ENCODE measurements at regions not wholly inside any gene's neighbourhood (a gene's known extent, or its start where the extent isn't known, plus 50 kb on each side); places are given as distances from the start of the nearest gene placed in this dataset.

DNA sequence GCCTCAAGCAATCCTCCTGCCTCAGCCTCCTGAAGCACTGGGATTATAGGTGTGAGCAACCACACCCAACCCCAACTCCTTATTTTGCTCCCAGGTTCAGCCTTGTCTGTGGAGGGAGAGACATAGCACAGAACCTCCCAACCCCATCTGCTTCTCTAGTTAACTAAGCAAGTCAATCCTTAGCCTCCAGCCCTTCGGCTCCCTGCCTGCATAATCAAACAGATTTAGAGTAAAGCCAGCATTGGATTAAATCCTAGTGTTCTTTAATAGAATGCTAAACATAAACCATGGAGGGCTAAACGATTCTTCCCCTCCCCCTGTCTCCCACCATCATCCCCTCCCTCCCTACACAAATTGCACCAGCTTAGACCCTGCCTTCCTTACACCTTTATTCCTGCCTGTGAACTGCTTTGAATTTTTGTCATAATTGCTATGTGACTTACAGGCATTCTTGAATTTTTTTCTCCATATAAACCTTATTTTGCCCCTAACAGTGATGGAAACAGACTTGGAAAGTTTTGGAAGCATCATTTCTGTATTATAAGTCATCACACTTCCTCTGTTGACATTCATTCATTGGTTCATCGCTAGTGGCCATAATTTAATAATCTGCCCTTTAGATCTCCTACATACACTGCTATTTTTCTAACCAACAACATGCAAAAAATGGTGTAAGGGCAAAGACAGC is 72.6 kb upstream of the TOMM7 start:
- intact Hi-C loops (cut with DNase I; ENCODE audit: low total_unique reads), result no loop called here
- Histone ChIP-seq H3K27me3 (no peaks in the 10 kb centered on the region), H3K4me3 (no peak overlapping the region), H3K9me3 (no peaks in the 10 kb centered on the region), H3K4me1 (no peaks in the 10 kb centered on the region), H3K27ac (no peak overlapping the region), H3K36me3 (no peaks in the 10 kb centered on the region)
- DNase-seq (ENCODE audit: low spot score in 2 of 2), result no peak
- TF ChIP-seq POLR2AphosphoS5 (IDR thresholded peaks at IDR 0.05), result no peak
- TF ChIP-seq, protein P1, sequence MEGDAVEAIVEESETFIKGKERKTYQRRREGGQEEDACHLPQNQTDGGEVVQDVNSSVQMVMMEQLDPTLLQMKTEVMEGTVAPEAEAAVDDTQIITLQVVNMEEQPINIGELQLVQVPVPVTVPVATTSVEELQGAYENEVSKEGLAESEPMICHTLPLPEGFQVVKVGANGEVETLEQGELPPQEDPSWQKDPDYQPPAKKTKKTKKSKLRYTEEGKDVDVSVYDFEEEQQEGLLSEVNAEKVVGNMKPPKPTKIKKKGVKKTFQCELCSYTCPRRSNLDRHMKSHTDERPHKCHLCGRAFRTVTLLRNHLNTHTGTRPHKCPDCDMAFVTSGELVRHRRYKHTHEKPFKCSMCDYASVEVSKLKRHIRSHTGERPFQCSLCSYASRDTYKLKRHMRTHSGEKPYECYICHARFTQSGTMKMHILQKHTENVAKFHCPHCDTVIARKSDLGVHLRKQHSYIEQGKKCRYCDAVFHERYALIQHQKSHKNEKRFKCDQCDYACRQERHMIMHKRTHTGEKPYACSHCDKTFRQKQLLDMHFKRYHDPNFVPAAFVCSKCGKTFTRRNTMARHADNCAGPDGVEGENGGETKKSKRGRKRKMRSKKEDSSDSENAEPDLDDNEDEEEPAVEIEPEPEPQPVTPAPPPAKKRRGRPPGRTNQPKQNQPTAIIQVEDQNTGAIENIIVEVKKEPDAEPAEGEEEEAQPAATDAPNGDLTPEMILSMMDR (IDR thresholded peaks at IDR 0.05), result no peak

DNA sequence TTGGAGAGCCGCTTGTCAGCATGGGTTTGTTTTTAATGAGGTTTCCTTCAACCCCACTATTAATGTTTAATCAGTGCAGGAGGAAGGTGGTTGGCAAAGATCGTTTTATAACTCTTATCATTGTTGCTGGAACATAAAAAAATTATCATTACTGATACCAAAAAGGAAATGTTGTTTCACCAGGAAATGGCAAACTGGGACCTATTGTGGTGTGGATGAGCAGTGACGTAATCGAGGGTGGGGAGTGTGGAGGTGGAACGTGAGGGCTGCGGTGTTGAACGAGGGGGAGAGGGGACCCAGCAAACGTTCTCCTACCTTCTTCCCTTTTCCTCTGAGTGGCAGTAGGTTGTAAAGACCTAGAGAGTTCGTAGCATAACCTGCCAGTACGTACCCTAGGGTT is 71.9 kb upstream of the TOMM7 start:
- DNase-seq (ENCODE audit: low spot score in 2 of 2), result no peak
- Histone ChIP-seq H3K9me3 (no peaks in the 10 kb centered on the region), H3K27me3 (no peaks in the 10 kb centered on the region), H3K4me3 (no peak overlapping the region), H3K27ac (no peak overlapping the region), H3K36me3 (no peaks in the 10 kb centered on the region), H3K4me1 (no peaks in the 10 kb centered on the region)
- TF ChIP-seq, protein P1 (IDR thresholded peaks at IDR 0.05), result no peak
- TF ChIP-seq POLR2A (IDR thresholded peaks at IDR 0.05), result no peak
- no peak for TF ChIP-seq POLR2AphosphoS5 (IDR thresholded peaks at IDR 0.05)
- intact Hi-C loops (cut with DNase I; ENCODE audit: low total_unique reads), result no loop called here

DNA sequence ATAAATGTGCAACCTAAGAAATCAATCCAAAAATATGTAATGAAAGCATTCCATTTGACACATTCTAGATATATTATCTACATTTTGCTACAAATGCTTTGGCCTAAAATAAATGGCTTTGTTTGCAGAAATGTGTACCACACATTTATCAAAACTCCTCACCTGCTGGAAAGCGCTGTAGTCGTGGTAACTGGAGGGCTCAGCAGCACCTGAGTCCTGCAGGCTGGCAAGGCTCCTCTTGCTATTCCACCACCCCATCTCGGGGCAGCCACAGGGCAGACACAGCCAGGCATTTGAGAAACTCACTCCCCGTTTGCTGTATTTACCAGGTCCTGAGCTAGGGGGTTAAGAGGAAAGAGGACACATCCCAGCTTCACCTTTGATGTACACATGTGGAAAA is 68.1 kb upstream of the TOMM7 start:
- Histone ChIP-seq H3K4me3 (no peak overlapping the region), H3K36me3 (no peaks in the 10 kb centered on the region), H3K27ac (no peak overlapping the region), H3K4me1 (no peaks in the 10 kb centered on the region), H3K27me3 (no peaks in the 10 kb centered on the region), H3K9me3 (no peaks in the 10 kb centered on the region)
- DNase-seq (ENCODE audit: low spot score in 2 of 2), result no peak
- intact Hi-C loops (cut with DNase I; ENCODE audit: low total_unique reads), result no loop called here
- TF ChIP-seq, protein P1 (IDR thresholded peaks at IDR 0.05), result no peak
- TF ChIP-seq POLR2A (IDR thresholded peaks at IDR 0.05), result no peak
- no peak for TF ChIP-seq POLR2AphosphoS5 (IDR thresholded peaks at IDR 0.05)

DNA sequence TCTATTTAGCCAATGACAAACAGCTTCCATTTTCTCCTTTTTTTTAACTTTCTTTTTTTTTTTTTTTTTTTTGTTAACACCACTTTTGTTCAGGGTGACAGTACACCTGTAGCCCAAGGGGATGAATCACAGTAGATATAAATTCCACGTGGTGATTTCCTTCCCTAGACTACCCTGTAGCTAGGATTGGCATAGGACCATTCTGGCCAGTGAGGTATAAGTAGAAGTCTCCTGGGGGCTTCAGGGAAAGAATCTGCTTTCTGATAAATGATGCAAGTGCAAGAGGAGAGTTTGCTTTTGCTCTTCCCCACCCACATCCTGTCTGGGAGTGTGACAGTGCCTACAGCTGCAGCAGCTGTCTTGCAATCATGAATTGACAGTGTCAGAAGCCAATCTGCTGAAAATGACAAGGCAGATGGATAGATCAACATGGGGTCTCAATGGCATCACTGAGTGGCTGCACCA is 63.2 kb upstream of the TOMM7 start:
- intact Hi-C loops (cut with DNase I; ENCODE audit: low total_unique reads), result no loop called here
- DNase-seq (ENCODE audit: low spot score in 2 of 2), result no peak
- H3K36me3 ChIP-seq, result no peaks in the 10 kb centered on the region

More for the DNA sequence above, 63.2 kb upstream of the TOMM7 start:
- H3K9me3 ChIP-seq, result no peaks in the 10 kb centered on the region
- TF ChIP-seq POLR2AphosphoS5 (IDR thresholded peaks at IDR 0.05), result no peak
- TF ChIP-seq, protein P1 (IDR thresholded peaks at IDR 0.05), result no peak
- TF ChIP-seq POLR2A (IDR thresholded peaks at IDR 0.05), result no peak
- no peak overlapping the region for H3K27ac ChIP-seq
- H3K4me3 ChIP-seq, result no peak overlapping the region
- H3K4me1 ChIP-seq, result no peaks in the 10 kb centered on the region
- H3K27me3 ChIP-seq, result no peaks in the 10 kb centered on the region
